GM12874 (cell line): ENCODE measurements at regions not wholly inside any gene's neighbourhood (a gene's known extent, or its start where the extent isn't known, plus 50 kb on each side); places are given as distances from the start of the nearest gene placed in this dataset.

Experiments used
- TF ChIP-seq, protein P1 (sequence below): IDR thresholded peaks from 2 replicates; pipeline ENCODE4 v1.5.1; 2011; ENCODE audit warnings: low read depth, mild to moderate bottlenecking, control low read depth, low read length, moderate library complexity; ENCODE audit not compliant: insufficient read depth

DNA sequence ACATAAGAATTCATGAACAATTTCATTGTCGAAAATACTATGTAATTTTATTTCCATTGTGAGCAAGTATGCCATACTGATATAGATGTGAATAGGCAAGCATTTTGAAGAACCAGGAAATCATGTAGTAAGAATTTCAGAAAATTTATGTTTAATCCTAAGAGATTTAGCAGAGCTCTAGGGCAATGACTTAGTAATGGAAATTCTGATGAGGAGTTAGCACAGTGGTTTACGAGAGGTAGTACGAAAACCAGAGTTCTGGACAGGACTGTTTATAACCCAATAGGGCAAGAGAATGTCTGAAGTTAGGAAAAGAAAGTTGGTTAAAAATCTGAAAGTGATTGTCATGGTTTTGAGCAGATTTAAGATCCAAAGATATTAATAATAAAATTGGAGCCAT lies 439.6 kb upstream of the DEPDC1 start:
- TF ChIP-seq, protein P1, sequence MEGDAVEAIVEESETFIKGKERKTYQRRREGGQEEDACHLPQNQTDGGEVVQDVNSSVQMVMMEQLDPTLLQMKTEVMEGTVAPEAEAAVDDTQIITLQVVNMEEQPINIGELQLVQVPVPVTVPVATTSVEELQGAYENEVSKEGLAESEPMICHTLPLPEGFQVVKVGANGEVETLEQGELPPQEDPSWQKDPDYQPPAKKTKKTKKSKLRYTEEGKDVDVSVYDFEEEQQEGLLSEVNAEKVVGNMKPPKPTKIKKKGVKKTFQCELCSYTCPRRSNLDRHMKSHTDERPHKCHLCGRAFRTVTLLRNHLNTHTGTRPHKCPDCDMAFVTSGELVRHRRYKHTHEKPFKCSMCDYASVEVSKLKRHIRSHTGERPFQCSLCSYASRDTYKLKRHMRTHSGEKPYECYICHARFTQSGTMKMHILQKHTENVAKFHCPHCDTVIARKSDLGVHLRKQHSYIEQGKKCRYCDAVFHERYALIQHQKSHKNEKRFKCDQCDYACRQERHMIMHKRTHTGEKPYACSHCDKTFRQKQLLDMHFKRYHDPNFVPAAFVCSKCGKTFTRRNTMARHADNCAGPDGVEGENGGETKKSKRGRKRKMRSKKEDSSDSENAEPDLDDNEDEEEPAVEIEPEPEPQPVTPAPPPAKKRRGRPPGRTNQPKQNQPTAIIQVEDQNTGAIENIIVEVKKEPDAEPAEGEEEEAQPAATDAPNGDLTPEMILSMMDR, result no peak

DNA sequence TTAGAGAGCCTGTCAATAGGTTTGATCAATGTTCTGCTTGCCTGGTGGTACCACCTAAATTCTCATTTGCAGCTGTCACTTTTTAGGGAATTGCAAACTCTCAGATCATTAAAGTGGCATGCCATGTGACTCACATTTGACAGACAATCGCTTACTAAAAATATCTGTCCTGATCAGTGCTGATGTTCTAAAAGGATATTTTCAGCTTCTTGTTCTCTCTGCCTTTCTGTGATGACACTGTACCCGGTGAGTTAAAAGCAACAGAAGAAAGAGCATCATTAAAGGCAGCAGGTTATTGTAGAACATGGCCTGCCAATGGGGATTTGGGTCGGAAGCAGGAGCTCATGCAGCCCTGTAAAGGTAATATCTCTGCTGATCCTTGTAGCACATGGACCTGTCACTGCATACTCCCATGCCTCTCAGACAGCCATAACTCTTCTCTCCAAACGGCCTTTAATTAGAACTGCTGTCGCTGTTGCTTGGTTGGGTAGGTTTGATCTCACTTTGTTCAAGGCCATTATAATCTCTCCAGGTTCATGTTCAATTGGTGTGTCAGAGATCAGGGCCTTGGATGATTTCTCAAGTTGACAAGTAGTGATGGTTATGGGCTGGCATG lies 441.3 kb upstream of the DEPDC1 start:
- TF ChIP-seq, protein P1, result no peak

DNA sequence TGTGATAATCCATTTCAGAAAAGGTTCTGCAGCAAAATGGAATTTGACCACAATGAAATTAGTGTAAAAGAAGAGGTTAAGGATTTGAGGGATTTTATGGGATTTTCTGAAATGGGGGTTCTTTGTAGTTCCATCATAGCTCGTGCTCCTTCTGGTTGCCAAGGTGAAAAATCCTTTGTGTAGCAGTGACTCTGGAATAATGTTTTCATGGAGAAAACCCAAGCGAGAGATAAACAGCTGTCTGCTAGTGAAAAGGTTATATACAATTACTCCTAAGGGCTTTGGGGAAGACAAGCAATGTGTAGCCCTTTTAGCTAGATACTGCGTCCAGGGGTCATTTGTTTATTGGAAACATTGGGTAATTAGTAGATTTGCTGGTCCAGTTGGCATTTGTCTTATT lies 453.2 kb upstream of the DEPDC1 start:
- TF ChIP-seq, protein P1, result no peak

DNA sequence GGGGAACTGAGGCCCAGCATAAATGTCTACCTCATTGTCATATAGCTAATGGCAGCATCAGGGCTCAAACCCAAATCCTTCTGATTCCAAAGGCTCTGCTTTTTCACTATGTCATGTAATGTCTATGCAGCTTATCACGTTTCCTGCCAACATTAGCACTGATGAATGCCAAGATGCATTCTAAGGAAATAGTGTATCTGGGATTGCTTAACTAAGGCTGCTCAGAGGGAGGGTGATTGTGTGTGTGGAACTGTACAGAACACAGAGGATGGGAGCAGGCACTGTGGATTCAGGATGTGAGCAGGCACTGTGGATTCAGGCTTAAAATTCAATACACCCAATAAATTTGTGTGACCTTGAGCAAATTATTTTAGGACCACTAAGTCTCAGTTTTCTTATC lies 456.4 kb upstream of the DEPDC1 start:
- TF ChIP-seq, protein P1, result no peak

DNA sequence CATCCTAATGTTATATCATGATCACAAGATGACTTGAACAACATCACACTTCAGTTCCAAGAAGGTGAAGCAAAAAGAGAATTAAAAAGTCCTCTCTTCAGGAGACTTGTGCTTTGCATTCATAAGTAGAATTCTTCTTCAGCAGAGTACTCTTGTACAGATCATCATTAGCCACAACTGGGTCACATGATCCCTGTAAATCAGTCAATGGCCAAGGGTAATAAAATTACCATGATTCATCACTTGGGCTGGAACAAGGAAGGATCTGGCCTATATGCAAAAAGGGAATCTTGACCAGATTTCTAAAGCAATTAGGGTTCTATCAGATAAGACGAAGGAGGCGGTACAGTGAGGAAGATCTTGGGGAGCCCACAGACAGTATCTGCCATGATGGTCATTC lies 458.0 kb upstream of the DEPDC1 start:
- TF ChIP-seq, protein P1, result no peak

DNA sequence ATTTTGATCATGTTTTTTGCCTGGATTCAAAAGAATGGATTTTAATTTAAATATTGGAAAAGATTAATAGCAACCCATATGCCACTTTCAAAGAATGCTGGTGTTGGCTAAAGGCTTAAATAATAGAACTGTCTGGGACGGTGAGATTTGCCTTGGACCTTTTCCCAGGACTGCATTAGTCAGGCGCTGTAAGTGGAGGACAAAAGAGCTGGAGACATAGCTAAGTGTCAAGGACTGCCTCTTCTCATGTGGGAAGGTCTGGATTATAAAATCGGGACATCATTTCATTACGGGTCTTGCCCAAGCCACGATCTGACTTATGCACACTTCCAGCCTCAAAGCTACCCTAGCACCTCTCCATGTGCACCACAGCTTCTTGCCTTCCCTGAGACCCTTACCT lies 458.5 kb upstream of the DEPDC1 start:
- TF ChIP-seq, protein P1, result no peak

DNA sequence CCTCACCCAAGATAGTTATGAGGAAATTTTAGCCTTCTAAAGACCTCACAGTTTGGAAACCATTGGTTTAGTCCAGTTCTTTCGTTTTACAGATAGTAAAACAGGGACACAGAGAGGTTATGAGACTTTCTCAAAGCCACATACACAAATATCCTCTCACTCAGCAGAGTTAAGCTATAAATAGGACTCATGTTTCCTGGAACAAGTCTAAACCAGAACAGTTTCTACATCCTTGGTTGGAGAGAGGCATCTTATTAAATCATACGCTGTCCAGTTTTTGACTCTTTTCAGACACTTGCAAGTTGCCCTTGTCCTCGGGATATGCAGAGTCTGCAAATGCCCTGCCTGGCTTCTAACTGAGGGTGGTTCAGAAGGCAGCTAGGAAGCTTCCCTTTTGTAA lies 462.1 kb upstream of the DEPDC1 start:
- TF ChIP-seq, protein P1, result no peak
